ENCODE measurements at regions not wholly inside any gene's neighbourhood (a gene's known extent, or its start where the extent isn't known, plus 50 kb on each side); places are given as distances from the start of the nearest gene placed in this dataset.
"Not testable (repeated sequence)": the region's sequence is repeated elsewhere in the genome, so short reads cannot be mapped to it uniquely, and the experiment has no call there.

- no peak for DNase-seq
These were observed 309.7 kb downstream of the GUCY2F start for GRCh38 chrX:109172091-109172602.

GRCh38 chrX:109155161-109155560 is 326.7 kb downstream of the GUCY2F start:
- no peak for DNase-seq

- DNase-seq, result not testable (repeated sequence)
These were observed 337.7 kb downstream of the GUCY2F start for GRCh38 chrX:109144173-109144572.

- no peak for DNase-seq
These were observed 341.4 kb downstream of the GUCY2F start for GRCh38 chrX:109140463-109140862.

- no peak for DNase-seq
These were observed 347.1 kb downstream of the GUCY2F start for GRCh38 chrX:109134777-109135176.

GRCh38 chrX:109125304-109125703 is 356.6 kb downstream of the GUCY2F start:
- DNase-seq, result no peak

- DNase-seq, result no peak
These were observed 353.0 kb upstream of the IRS4 start for GRCh38 chrX:109089359-109089758.

- no peak for DNase-seq
These were observed 341.4 kb upstream of the IRS4 start for GRCh38 chrX:109077788-109078187.

- not testable (repeated sequence) for DNase-seq
These were observed 317.8 kb upstream of the IRS4 start for GRCh38 chrX:109054181-109054581.

GRCh38 chrX:109049903-109050302 is 313.5 kb upstream of the IRS4 start:
- DNase-seq, result no peak

GRCh38 chrX:109049416-109049815 is 313.1 kb upstream of the IRS4 start:
- DNase-seq, result no peak

- DNase-seq, result no peak
These were observed 303.7 kb upstream of the IRS4 start for GRCh38 chrX:109040057-109040456.

GRCh38 chrX:109036624-109037023 is 300.3 kb upstream of the IRS4 start:
- DNase-seq, result no peak

GRCh38 chrX:108993909-108994308 is 257.5 kb upstream of the IRS4 start:
- DNase-seq, result no peak

- not testable (repeated sequence) for DNase-seq
These were observed 236.5 kb upstream of the IRS4 start for GRCh38 chrX:108972899-108973298.

- DNase-seq, result no peak
These were observed 210.8 kb upstream of the IRS4 start for GRCh38 chrX:108947205-108947604.

GRCh38 chrX:108946531-108946930 is 210.2 kb upstream of the IRS4 start:
- no peak for DNase-seq

GRCh38 chrX:108945883-108946523 is 209.6 kb upstream of the IRS4 start:
- DNase-seq, result no peak

- no peak for DNase-seq
These were observed 178.4 kb upstream of the IRS4 start for GRCh38 chrX:108914791-108915190.

GRCh38 chrX:108903831-108904230 is 167.5 kb upstream of the IRS4 start:
- DNase-seq, result not testable (repeated sequence)

GRCh38 chrX:108900333-108900732 is 164.0 kb upstream of the IRS4 start:
- no peak for DNase-seq

GRCh38 chrX:108896349-108896748 is 160.0 kb upstream of the IRS4 start:
- DNase-seq, result not testable (repeated sequence)

GRCh38 chrX:108892501-108892900 is 156.1 kb upstream of the IRS4 start:
- DNase-seq, result no peak

GRCh38 chrX:108875548-108875947 is 139.2 kb upstream of the IRS4 start:
- no peak for DNase-seq
